H1 (cell line): ENCODE measurements at regions not wholly inside any gene's neighbourhood (a gene's known extent, or its start where the extent isn't known, plus 50 kb on each side); places are given as distances from the start of the nearest gene placed in this dataset.
"Not testable (repeated sequence)": the region's sequence is repeated elsewhere in the genome, so short reads cannot be mapped to it uniquely, and the experiment has no call there.

ENCODE experiments used
- CREB1 ChIP-seq: IDR thresholded peaks from 2 replicates; pipeline ENCODE4 v1.6.1; 2012; ENCODE audit warnings: inconsistent platforms
- CTCF ChIP-seq, 3 experiments: IDR thresholded peaks; 1 replicate in 2 of 3; 2 replicates in 1 of 3; pipeline versions ENCODE4 v1.5.1 to v1.6.1; 2011; ENCODE audit warnings: low read length in 3 of 3, mild to moderate bottlenecking in 3 of 3, inconsistent platforms in 2 of 3, low read depth in 1 of 3, moderate library complexity in 1 of 3; ENCODE audit not compliant: insufficient read depth in 1 of 3; ENCODE audit errors: control extremely low read depth in 1 of 3
- EP300 ChIP-seq, 2 experiments: IDR thresholded peaks; 1 replicate in 1 of 2; 2 replicates in 1 of 2; pipeline ENCODE4 v1.6.1; 2011 to 2012; ENCODE audit warnings: low read depth in 2 of 2, low read length in 2 of 2, mild to moderate bottlenecking in 2 of 2, borderline replicate concordance in 1 of 2, inconsistent platforms in 1 of 2, moderate library complexity in 1 of 2
- JUN ChIP-seq: IDR thresholded peaks from 2 replicates; pipeline ENCODE4 v1.6.1; 2011; ENCODE audit warnings: low read depth, mild to moderate bottlenecking, improper control_type of control experiment, low read length
- MAX ChIP-seq: IDR thresholded peaks from 2 replicates; pipeline ENCODE4 v1.6.1; 2012; ENCODE audit warnings: inconsistent platforms
- POLR2A ChIP-seq, 2 experiments: IDR thresholded peaks; 1 replicate in 1 of 2; 2 replicates in 1 of 2; pipeline ENCODE4 v1.6.1; 2011; ENCODE audit warnings: low read depth in 2 of 2, low read length in 2 of 2, mild to moderate bottlenecking in 2 of 2; ENCODE audit errors: control extremely low read depth in 1 of 2
- POLR2AphosphoS5 ChIP-seq: IDR thresholded peaks from 2 replicates; pipeline ENCODE4 v1.6.1; 2011; ENCODE audit warnings: low read depth, low read length
- SRF ChIP-seq: IDR thresholded peaks from 2 replicates; pipeline ENCODE4 v1.6.1; 2011; ENCODE audit warnings: mild to moderate bottlenecking, low read depth, low read length, moderate library complexity
- USF2 ChIP-seq: IDR thresholded peaks from 2 replicates; pipeline ENCODE4 v1.6.1; 2011; ENCODE audit warnings: low read length, improper control_type of control experiment
- ZNF274 ChIP-seq: IDR thresholded peaks from 2 replicates; pipeline ENCODE4 v1.7.0; 2012; ENCODE audit warnings: low read length, borderline replicate concordance; ENCODE audit errors: extremely low read depth

- not testable (repeated sequence) for TF ChIP-seq ZNF274; CREB1; CTCF (IDR thresholded peaks at IDR 0.05; ENCODE audit: control extremely low read depth in 1 of 3, insufficient read depth in 1 of 3, low read depth in 1 of 3, low read length in 3 of 3); SRF; USF2; POLR2A (IDR thresholded peaks at IDR 0.05; ENCODE audit: control extremely low read depth in 1 of 2, low read depth in 2 of 2, low read length in 2 of 2); POLR2AphosphoS5; MAX; EP300 (IDR thresholded peaks at IDR 0.05; ENCODE audit: borderline replicate concordance in 1 of 2, low read depth in 2 of 2, low read length in 2 of 2); JUN
These were observed 138.4 kb downstream of the ADCYAP1 start for GRCh38 chr18:1043039-1043438.
